Spleen (tissue), 11 donors: ENCODE measurements at regions not wholly inside any gene's neighbourhood (a gene's known extent, or its start where the extent isn't known, plus 50 kb on each side); places are given as distances from the start of the nearest gene placed in this dataset.

Experiments
- DNase-seq: peaks from one replicate; pipeline ENCODE4 v3.0.0-alpha.2; 2020
- H3K27ac ChIP-seq, 8 donors: fragments of 200-600 bp; sonication (generic) in 7 of 8; 1 replicate in 4 of 8; 2 replicates in 4 of 8; pipeline versions ENCODE4 v1.5.0 to v1.8.0; 2016 to 2021; ENCODE audit warnings: inconsistent platforms in 4 of 8, mild to moderate bottlenecking in 4 of 8, moderate library complexity in 1 of 8
- H3K27me3 ChIP-seq, 7 donors: fragments of 200-600 bp; sonication (generic) in 6 of 7; replicated peaks in 1 of 7; 1 replicate in 4 of 7; 2 replicates in 3 of 7; pipeline versions ENCODE4 v1.5.0 to v1.8.0; 2016 to 2021; ENCODE audit warnings: inconsistent platforms in 3 of 7, mild to moderate bottlenecking in 1 of 7
- H3K36me3 ChIP-seq, 6 donors: fragments of 200-600 bp; sonication (generic) in 5 of 6; 1 replicate in 4 of 6; 2 replicates in 2 of 6; pipeline versions ENCODE4 v1.5.0 to v1.8.0; 2016 to 2021; ENCODE audit warnings: inconsistent platforms in 2 of 6
- H3K4me1 ChIP-seq, 6 donors: fragments of 200-600 bp; sonication (generic) in 5 of 6; 1 replicate in 3 of 6; 2 replicates in 3 of 6; pipeline versions ENCODE4 v1.5.0 to v1.8.0; 2016 to 2021; ENCODE audit warnings: inconsistent platforms in 3 of 6
- H3K4me3 ChIP-seq, 8 donors: fragments of 200-600 bp; sonication (generic) in 7 of 8; 1 replicate in 4 of 8; 2 replicates in 4 of 8; pipeline versions ENCODE4 v1.5.0 to v1.8.0; 2016 to 2021; ENCODE audit warnings: inconsistent platforms in 4 of 8, mild to moderate bottlenecking in 4 of 8, moderate library complexity in 2 of 8
- H3K9me3 ChIP-seq, 8 donors: fragments of 200-600 bp; sonication (generic) in 7 of 8; 1 replicate in 4 of 8; 2 replicates in 4 of 8; pipeline versions ENCODE4 v1.5.0 to v1.8.0; 2016 to 2021; ENCODE audit warnings: inconsistent platforms in 4 of 8
- POLR2A ChIP-seq, 3 donors: fragments of 450-650 bp; IDR thresholded peaks; one replicate each; pipeline ENCODE4 v1.5.1; 2017; ENCODE audit warnings: antibody characterized with exemption in 3 of 3, mild to moderate bottlenecking in 1 of 3
- POLR2AphosphoS5 ChIP-seq, 3 donors: sonication (generic); formaldehyde crosslinking; IDR thresholded peaks; one replicate each; pipeline ENCODE4 v1.5.1; 2017; ENCODE audit warnings: antibody characterized with exemption in 3 of 3
- WGBS, 5 donors: extraction: QIAGEN DNeasy Blood & Tissue Kit in 3 of 5; methylation state at CpG; one replicate each; pipeline versions ENCODE4 v1.1.5 to v1.1.7; 2013 to 2018; 5-methylcytosine and 5-hydroxymethylcytosine counted together
- intact Hi-C: fragments of 100-400 bp; cut with DNase I; formaldehyde crosslinking; loops from one replicate; pipeline ENCODE4 v1.15.0; 2023; ENCODE audit warnings: low total_unique reads
- TF ChIP-seq, protein P1 (sequence below), 11 experiments: fragments of 200-600 bp in 7 of 11; fragments of 450-650 bp in 4 of 11; sonication (generic) in 4 of 11; IDR thresholded peaks in 8 of 11; conservative IDR thresholded peaks in 3 of 11; 1 replicate in 7 of 11; 2 replicates in 4 of 11; pipeline versions ENCODE4 v1.4.0 to v1.8.0; 2016 to 2021; ENCODE audit warnings: antibody characterized with exemption in 11 of 11, inconsistent platforms in 4 of 11, mild to moderate bottlenecking in 1 of 11
- donor health status: healthy with polysubstance abuse.
- donor health status: DM: no; HTN: no; CAD: no; lungs with moderate emphysema.
- donor health status: DM: no; HTN: no; CAD: no.
- donor health status: Bipolar disorder and iron deficiency.
- donor health status: healthy.
- donor health status: DM: no; HTN: no; CAD: no.
- donor health status: DM: yes; HTN: yes; CAD: no.

DNA sequence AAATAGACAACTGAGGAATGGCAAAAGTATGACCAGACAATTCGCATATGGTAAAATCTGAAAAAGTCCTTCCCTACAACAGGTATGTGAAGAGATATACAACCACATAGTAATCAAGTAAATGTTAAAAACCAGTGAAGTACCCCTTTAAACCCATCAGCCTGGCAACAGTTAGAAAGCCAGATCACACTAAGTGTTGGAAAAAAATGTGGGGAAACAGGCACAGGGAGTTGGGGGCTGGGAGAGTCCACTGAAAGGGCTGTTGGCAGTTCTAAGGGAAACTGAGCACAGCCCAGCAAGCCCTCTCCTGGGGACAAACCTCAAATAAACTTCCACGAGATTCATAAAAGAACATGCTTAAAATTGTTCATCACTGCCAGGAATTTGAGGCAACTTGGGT, 242.1 kb downstream of the BUD13 start:
- DNase-seq, result no peak
- Histone ChIP-seq H3K36me3 (no peaks in the 10 kb centered on the region), H3K9me3 (peaks cover 0 to 12% (median 9%) of the 10 kb centered on the region in 8 donors), H3K4me1 (no peaks in the 10 kb centered on the region), H3K27me3 (peaks cover 0 to 62% (median 6%) of the 10 kb centered on the region in 7 donors), H3K27ac (no peak overlapping the region), H3K4me3 (no peak overlapping the region)
- 76 to 92% (median 85%) methylated on average over 2 of the region's 2 CpGs for WGBS, 5 donors
- intact Hi-C loops, result no loop called here
- TF ChIP-seq POLR2A (IDR thresholded peaks at IDR 0.05), result no peak
- TF ChIP-seq POLR2AphosphoS5 (IDR thresholded peaks at IDR 0.05), result no peak
- TF ChIP-seq, protein P1, sequence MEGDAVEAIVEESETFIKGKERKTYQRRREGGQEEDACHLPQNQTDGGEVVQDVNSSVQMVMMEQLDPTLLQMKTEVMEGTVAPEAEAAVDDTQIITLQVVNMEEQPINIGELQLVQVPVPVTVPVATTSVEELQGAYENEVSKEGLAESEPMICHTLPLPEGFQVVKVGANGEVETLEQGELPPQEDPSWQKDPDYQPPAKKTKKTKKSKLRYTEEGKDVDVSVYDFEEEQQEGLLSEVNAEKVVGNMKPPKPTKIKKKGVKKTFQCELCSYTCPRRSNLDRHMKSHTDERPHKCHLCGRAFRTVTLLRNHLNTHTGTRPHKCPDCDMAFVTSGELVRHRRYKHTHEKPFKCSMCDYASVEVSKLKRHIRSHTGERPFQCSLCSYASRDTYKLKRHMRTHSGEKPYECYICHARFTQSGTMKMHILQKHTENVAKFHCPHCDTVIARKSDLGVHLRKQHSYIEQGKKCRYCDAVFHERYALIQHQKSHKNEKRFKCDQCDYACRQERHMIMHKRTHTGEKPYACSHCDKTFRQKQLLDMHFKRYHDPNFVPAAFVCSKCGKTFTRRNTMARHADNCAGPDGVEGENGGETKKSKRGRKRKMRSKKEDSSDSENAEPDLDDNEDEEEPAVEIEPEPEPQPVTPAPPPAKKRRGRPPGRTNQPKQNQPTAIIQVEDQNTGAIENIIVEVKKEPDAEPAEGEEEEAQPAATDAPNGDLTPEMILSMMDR (IDR thresholded peaks at IDR 0.05 in 8 of 11, conservative IDR thresholded peaks at IDR 0.05 in 3 of 11), result no peak

DNA sequence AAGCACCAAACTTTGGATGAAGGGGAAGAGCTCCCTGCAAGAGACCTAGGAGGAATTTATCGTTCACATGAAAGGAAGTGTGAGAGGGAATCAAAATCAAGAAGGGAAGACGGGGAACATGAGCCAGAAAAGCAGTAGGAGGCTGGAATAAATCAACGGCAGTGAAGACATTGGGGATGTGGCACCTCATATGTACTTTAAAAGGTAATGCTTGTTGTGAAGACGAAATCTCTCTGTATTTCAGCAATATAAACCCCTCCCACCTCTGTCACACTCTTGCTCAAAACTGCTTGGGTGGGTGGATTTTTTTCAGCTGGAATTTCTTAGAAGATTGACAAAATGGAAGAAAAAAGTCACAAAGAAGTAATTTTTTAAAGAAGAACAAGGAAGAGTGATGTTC, 243.5 kb downstream of the BUD13 start:
- H3K9me3 ChIP-seq, result peaks cover 0 to 12% (median 9%) of the 10 kb centered on the region in 8 donors
- peaks cover 0 to 48% (median 0%) of the 10 kb centered on the region in 7 donors for H3K27me3 ChIP-seq
- intact Hi-C loops, result no loop called here
- no peak for DNase-seq
- TF ChIP-seq, protein P1 (IDR thresholded peaks at IDR 0.05 in 8 of 11, conservative IDR thresholded peaks at IDR 0.05 in 3 of 11), result no peak
- no peak for TF ChIP-seq POLR2A (IDR thresholded peaks at IDR 0.05)
- no peak for TF ChIP-seq POLR2AphosphoS5 (IDR thresholded peaks at IDR 0.05)
- H3K4me1 ChIP-seq, result no peaks in the 10 kb centered on the region
- no peak overlapping the region for H3K4me3 ChIP-seq
- H3K36me3 ChIP-seq, result no peaks in the 10 kb centered on the region
- 55 to 64% (median 57%) methylated on average over 4 of the region's 4 CpGs for WGBS, 5 donors
- H3K27ac ChIP-seq, result no peak overlapping the region

DNA sequence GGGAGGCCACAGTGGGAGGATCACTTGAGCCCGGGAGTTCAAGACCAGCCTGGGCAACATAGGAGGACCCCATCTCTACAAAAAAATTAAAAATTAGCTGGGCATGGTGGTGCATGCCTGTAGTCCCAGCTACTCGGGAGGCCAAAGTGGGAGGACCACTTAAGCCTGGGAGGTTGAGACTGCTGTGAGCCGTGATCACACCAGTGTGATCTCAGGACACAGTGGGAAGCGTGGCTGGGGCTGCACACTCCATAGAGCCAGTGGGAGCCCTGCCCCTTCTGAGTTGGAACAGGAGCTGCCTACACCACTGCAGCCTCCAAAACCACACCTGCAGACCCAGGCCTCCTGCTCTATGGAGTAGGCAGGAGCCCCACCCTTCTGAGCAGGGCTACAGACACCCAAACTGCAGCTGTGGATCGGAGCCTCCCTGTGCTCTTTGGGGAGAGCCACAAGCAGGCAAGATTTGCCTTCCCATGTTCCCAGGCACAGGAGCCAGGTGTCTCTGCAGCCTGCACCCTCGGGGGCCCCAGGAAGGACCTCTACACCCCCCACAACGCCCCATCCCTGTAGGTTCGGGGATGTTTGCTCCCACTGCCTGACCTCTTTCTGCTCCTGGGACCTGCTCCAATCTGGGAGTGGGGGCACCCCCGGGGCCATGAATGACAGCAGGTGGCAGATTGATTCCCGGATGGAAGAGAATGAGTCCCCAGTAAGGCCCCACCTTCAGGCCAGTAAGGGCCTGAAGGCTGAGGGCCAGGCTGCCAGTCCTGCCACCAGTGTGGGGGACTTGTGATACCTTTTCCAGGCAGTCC, 245.4 kb downstream of the BUD13 start:
- intact Hi-C loops, result no loop called here

DNA sequence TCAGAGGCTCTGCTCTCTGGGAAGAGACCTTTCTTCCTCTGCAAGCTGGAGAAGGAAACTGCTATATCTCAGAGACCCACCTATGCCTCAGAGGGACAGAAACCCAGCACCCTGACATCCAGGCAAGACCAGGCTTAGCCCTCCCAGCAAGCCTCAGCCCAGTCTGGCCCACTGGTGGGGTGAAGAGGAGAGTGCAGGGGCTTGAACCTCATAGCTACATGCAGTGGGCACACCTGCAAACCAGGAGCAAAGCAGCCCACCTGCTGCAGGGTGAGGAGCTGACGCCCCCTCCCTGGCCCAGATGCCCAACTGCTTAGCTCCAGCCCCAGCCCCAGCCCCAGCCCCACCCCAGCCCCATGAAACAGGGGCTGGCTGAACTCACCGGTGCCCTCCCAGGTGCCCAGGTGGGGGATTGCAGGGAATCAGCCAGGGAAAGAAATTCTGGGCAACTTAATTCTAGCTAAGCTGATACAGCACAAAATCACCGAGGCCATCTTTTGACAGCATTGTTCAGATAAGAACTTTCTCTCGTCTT, 246.8 kb downstream of the BUD13 start:
- Histone ChIP-seq H3K36me3 (no peaks in the 10 kb centered on the region), H3K4me1 (no peaks in the 10 kb centered on the region), H3K4me3 (no peak overlapping the region), H3K27ac (no peak overlapping the region), H3K9me3 (peaks cover 0 to 8% (median 6%) of the 10 kb centered on the region in 8 donors), H3K27me3 (peaks cover 0 to 33% (median 0%) of the 10 kb centered on the region in 7 donors)
- DNase-seq, result no peak
- WGBS, 5 donors, result 51 to 76% (median 72%) methylated on average over 2 to 4 of the region's 4 CpGs
- intact Hi-C loops, result no loop called here
- TF ChIP-seq POLR2AphosphoS5 (IDR thresholded peaks at IDR 0.05) (no peak), POLR2A (IDR thresholded peaks at IDR 0.05) (no peak)
- TF ChIP-seq, protein P1 (IDR thresholded peaks at IDR 0.05 in 8 of 11, conservative IDR thresholded peaks at IDR 0.05 in 3 of 11), result no peak

More for the DNA sequence above, 245.4 kb downstream of the BUD13 start:
- WGBS, 5 donors, result 79 to 92% (median 86%) methylated on average over 9 to 10 of the region's 10 CpGs
- TF ChIP-seq, protein P1 (IDR thresholded peaks at IDR 0.05 in 8 of 11, conservative IDR thresholded peaks at IDR 0.05 in 3 of 11), result no peak
- Histone ChIP-seq H3K9me3 (peaks cover 0 to 12% (median 9%) of the 10 kb centered on the region in 8 donors), H3K4me3 (no peak overlapping the region), H3K36me3 (no peaks in the 10 kb centered on the region), H3K27me3 (peaks cover 0 to 33% (median 0%) of the 10 kb centered on the region in 7 donors), H3K27ac (no peak overlapping the region), H3K4me1 (no peaks in the 10 kb centered on the region)
- DNase-seq, result no peak
